Stimulated activated CD8-positive, alpha-beta memory T cell treated with anti-CD3 and anti-CD28 coated beads, Interleukin-12 subunit alpha, Interleukin-12 subunit beta, amount 100 ng/mL, for 24 hours (primary cell): ENCODE measurements at regions not wholly inside any gene's neighbourhood (a gene's known extent, or its start where the extent isn't known, plus 50 kb on each side); places are given as distances from the start of the nearest gene placed in this dataset.

Experiments used
- DNase-seq: peaks from one replicate; pipeline ENCODE4 v3.0.0-alpha.2; 2020; ENCODE audit errors: extremely low read depth

- DNase-seq: no peak
These were observed 187.3 kb upstream of the MCHR2 start for GRCh38 chr6:100181309-100181708.

- no peak for DNase-seq
These were observed 185.6 kb upstream of the MCHR2 start for GRCh38 chr6:100179576-100179975.

DNA sequence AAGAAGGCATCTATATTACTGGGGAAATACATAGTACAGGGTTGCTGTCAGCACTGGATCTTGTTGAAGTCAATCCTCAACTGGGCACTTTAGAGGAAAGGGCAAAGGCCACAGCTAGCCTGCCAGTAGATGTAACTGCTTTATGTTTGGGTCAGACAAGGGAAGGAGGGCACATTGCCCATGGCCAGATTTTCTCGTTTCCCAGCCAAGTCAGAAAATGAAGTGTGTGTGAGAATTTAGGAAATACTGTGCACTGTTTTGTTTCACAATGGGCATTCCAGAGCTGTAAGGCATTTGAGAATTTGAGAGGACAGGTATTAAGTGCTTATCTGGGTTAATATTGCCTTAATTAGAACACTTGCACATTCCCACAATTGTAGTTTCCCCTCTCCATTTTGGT is 183.9 kb upstream of the MCHR2 start:
- no peak for DNase-seq

DNA sequence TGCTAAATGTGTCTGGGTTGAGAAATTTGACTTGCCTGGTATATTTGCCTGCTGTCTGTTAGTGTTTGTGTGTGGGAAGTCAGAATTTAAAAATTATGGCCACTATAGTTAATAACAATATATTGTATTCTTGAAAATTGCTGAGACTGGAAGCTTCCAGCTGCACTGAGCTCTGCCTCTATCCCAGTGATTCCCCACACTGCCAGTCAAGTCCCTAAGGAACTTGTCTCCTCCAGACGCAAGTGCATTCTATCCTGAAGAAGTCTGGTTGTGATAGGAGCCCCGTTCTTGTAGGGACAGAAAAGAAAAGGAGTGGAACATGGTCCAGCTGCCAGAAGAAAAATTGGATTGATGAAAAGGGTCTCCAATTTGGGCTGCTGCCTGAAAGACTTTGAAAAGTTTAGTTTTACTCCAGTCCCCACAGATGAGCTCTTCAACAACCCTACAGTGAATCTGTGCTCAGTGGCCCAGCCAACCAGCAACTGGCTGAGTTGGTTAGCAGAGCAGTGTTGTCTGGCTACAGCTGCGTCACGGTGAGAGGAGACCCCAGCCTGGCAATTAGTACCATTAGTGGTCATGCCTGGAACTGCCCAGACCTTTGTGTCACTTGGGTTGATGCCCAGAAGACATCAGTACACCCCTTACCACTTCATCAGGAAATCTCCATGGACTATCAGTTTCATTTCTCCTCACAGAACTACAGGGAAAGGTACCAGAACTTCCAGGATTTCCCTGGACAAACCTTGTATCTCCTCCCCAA is 183.1 kb upstream of the MCHR2 start:
- DNase-seq: no peak

- DNase-seq: no peak
These were observed 182.4 kb upstream of the MCHR2 start for GRCh38 chr6:100176311-100176950.

GRCh38 chr6:100175814-100176310 is 181.8 kb upstream of the MCHR2 start:
- DNase-seq: no peak

DNA sequence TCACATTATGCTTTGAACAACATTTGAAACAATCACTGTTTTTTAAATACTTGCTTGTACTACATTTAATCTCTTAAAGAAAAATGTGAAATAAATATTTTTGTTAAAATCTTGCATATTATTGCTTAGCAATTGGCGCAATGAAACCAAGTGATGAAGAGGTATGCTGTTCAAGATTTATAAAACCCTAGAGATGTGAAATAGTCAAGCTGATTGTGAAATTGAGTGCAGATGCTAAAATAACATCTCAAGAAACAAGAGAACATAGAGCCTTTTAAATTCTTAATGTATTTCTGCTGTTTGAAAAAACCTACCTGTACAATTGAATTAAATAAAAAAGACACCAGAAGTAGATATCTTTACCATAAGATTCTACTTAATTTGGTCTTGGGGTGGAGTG is 179.2 kb upstream of the MCHR2 start:
- no peak for DNase-seq

- DNase-seq: no peak
These were observed 178.3 kb upstream of the MCHR2 start for GRCh38 chr6:100172322-100172713.

DNA sequence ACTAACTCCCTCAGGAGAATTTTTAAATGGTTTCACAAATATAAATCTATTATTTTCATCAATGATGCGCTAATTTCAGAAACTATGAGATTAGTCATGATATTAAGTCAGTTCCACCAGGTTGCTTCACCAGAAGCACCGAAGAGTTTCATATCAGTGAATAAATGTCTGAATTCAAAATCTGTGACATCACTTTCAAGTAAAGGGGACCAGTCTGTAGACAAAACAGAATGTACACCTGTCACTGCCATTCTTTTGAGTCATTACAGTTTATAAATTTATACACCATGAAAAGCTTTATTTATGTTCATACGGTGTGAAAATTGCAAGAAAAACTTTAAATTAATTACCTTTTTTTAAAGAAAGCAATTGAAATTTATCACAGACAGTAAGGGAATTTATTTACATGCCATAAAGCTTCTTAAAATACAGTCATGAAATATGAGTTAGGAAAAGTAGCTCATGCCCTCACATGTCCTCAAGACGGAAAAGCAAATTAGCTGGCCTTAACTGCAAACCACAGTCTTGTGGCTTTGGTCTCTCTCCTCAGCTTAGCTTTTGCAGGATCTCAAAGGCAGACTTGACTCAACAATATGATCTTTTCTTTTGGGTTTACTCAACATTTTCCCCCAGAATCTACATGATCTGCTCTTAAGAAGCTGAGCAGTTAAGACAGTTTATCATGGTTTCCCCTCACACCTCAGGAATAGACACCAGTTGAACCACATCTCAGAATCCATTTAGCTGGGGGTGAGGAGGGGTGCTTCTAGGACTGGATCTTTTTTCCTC is 177.7 kb upstream of the MCHR2 start:
- no peak for DNase-seq

DNA sequence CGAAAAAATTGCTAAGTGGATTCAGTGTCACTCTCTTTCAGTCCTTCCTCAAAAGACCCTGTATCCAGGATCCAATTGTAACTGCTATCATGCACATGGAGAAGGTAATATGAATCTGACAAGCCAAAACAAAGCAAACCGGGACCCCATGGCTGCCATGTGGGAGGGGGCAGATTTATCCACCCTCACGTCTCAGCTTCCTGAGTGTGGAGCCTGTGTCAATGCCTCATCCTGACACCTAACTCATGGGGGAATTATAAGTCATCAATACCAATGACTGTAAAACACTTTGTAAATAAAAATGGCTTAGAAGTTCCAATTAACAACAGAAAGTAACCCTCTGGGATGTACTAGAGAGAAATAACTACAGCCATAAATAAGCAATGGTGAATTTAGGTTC is 174.1 kb upstream of the MCHR2 start:
- no peak for DNase-seq

- no peak for DNase-seq
These were observed 173.6 kb upstream of the MCHR2 start for GRCh38 chr6:100167585-100167984.

GRCh38 chr6:100166956-100167355 is 172.9 kb upstream of the MCHR2 start:
- DNase-seq: no peak

- no peak for DNase-seq
These were observed 171.4 kb upstream of the MCHR2 start for GRCh38 chr6:100165442-100165841.

DNA sequence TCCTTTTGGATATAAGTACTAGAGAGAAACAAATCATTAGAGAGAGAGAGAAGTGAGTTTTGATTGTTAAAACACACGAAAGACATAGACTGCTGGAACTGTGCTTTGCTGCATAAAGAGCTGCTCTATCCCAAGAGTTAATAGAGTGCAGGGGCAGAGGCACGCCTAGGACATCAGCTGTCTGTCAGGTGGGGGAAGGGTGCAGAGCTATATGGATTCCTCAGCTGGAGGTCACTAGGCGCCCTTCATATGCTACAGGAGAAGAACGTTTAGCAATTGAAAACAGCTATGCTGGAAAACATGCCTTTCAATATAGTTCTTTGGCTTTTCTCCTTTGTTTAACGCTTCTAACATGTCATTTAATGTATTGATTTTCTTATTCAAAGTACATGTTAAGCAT is 169.0 kb upstream of the MCHR2 start:
- DNase-seq: no peak

GRCh38 chr6:100161782-100162365 is 167.9 kb upstream of the MCHR2 start:
- DNase-seq: no peak

DNA sequence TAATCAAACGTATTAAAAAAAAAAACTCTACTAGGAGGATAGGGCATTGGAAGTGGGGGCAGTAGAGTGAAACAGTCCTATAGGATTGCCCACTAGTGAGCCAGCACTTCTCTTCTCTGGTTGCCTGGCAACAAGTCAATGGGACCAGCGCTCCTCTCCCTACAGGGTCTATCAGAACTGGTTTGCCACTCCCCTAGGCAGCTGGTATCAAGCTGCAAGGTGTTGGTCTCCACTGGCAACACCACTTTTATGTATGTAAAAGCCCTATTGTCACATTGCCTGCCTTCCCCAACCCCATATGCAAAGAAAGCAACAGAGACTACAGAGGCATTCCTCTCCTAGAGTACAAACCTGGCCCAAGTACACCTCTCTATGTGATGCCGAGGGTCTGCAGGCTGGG is 166.9 kb upstream of the MCHR2 start:
- DNase-seq: no peak

- DNase-seq: no peak
These were observed 161.1 kb upstream of the MCHR2 start for GRCh38 chr6:100155141-100155540.

GRCh38 chr6:100153636-100154275 is 159.7 kb upstream of the MCHR2 start:
- DNase-seq: no peak

GRCh38 chr6:100152201-100152600 is 158.2 kb upstream of the MCHR2 start:
- no peak for DNase-seq

DNA sequence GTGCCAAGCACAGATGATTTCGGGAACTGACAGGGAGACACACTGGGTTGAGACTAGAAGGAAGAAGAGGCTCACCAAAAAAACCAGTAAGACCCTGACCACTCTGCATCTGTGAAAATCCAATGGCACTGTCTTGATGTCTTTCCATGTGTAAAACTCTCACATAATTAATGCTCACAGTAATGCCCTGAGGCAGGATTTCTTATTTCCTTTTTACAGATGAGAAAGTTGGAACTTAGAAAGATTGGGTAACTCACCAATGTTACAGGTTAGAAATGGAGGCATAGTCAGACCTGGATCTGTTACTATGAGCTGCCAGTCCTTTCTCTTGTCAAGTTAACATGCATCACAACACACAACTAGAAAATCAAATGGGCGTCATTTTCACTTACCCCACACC is 151.0 kb upstream of the MCHR2 start:
- no peak for DNase-seq

- DNase-seq: no peak
These were observed 144.5 kb upstream of the MCHR2 start for GRCh38 chr6:100138346-100139022.
